GM18505 (cell line): ENCODE measurements at regions not wholly inside any gene's neighbourhood (a gene's known extent, or its start where the extent isn't known, plus 50 kb on each side); places are given as distances from the start of the nearest gene placed in this dataset.

ENCODE experiments used
- ATAC-seq: cut with Tn5 transposase; IDR thresholded peaks from one replicate; pipeline ENCODE4 v1.9.1; 2021; ENCODE audit not compliant: unreplicated experiment
- POLR2A ChIP-seq: IDR thresholded peaks from 4 replicates; pipeline ENCODE4 v1.6.1; 2011; ENCODE audit warnings: borderline replicate concordance; ENCODE audit not compliant: insufficient read depth, insufficient read length; ENCODE audit errors: extremely low read depth

DNA sequence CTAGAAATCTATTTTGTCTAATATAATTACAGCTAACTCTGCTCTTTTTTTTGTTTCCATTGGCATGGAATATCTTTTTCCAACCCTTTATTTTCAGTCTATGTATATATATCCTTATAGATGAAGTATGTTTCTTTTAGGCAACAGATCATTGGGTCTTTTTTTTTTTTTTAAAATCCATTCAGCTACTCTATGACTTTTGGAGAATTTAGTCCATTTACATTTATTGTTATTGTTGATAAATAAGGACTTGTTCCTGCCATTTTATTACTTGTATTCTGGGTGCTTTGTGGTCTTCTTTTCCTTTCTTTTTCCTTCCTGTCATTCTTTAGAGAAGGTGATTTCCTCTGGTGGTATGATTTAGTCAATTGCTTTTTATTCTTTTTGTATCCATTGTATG lies 296.8 kb downstream of the SMARCA2 start:
- no peak for ATAC-seq
- TF ChIP-seq POLR2A = no peak

DNA sequence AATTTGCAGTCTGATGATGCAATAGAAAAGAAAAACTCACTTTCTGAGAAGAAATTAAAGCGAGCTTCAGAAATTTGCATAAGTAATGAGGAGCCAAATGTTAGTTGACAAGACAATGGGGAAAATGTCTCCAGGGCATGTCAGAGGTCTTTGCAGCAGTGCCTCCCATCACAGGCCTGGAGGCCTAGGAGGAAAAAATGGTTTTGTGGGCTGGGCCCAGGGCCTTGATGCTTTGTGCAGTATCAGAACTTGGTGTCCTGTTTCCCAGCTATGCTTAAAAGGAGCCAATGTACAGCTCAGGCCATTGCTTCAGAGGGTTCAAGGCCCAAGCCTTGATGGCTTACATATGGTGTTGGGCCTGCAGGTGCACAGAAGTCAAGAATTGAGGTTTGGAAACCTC lies 298.4 kb downstream of the SMARCA2 start:
- ATAC-seq = no peak
- no peak for TF ChIP-seq POLR2A

DNA sequence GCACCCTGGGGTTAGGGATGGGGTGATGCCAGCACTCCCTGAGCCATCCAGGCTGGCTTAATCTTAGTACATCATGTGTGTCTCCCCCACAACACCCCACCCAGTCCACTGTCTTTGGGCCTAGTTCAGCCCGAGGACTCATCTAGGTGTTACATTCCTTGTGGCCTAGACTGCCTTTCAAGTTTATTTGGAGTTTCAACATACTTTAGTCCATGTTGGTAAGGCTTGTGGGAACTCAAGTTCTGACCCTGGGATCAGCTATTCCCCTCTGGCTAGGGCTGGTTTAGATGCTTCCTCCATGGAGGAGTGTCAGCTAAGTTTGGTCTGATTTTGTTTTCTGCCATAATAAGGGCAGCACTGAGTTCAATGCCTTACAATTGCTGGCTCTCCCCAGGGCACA lies 302.4 kb downstream of the SMARCA2 start:
- ATAC-seq = no peak
- TF ChIP-seq POLR2A = no peak

DNA sequence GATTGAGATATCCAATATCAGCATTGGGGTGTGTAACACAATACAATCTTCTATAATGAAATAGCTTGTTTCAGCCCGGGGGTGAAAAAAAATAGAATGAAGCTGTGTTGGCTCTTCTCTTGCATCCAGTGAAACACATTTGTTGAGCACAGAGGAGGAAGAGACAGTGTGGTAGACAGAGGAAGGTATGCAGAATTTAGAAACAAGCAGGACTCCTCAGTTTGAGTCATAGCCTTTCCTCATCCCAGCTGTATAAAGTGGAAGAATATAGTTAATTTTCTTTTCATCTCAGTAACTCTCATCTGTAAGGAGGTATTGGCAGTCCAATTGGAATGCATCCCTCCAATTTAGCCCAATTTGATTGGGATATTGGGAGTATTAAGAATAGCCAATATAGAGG lies 302.2 kb upstream of the VLDLR start:
- ATAC-seq = no peak
- no peak for TF ChIP-seq POLR2A

DNA sequence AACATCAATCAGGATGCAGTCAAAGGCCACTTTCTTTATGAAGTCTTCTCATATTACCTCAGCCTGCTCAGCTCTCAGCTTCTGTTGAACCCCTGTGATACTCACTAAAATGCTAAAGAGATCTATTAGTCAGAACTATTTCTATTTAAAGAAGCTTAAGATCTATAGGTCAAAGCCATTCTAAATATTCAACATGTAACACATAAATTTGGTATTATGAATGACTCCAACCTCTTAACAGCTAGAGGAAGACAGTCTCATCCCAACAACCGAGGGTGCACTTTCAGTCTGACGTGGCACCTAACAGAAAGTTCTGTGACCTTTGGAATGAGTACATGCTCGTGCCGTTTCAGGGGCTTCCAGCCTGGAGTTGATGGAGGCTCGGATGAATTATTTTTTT lies 301.5 kb upstream of the VLDLR start:
- no peak for TF ChIP-seq POLR2A
- no peak for ATAC-seq

DNA sequence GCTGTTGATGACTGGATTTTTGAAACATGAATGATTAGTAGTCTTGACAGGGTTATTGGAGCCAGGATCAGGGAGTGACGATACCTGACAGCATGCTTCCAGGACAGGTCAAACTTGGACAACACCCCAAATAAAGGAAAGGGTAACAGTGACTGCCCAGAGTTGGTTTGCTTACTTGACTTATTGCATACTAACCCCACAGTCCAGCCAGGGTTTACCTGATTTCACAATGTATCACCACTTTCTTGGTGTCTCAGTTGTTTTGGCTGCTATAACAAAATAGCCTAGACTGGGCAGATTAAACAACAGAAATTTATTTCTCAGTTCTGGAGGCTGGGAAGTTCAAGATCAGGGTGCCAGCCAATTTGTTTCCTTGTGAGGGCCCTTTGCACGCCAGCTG lies 301.0 kb upstream of the VLDLR start:
- no peak for TF ChIP-seq POLR2A
- ATAC-seq = no peak

DNA sequence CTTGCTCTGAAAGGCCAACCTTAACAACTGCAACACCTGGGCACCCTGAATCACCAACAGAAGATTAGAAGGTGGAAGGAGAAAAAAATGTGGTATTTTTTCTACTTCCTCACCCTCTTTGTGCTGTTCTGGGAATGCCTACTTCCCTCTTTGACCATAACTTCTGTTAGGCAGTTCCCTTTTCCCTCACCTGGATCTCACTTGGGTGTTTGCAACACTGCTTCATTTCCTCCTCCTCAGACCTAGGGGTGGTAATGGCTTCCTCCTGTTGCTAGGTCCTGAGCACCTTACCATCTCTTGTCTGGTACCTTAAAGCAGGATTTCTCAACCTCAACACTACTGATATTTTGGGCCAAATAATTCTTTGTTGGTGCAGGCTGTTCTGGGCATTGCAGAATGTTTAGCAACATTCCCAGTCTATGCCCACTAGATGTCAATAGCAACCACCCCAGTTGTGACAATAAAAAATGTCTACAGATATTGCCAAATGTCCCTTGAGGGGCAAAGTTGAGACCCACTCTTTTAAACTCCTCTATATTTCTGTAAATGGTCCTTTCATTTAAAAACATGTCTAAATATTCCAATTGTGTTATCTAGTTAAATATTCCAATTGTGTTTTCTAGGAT lies 300.0 kb upstream of the VLDLR start:
- TF ChIP-seq POLR2A = no peak
- no peak for ATAC-seq

DNA sequence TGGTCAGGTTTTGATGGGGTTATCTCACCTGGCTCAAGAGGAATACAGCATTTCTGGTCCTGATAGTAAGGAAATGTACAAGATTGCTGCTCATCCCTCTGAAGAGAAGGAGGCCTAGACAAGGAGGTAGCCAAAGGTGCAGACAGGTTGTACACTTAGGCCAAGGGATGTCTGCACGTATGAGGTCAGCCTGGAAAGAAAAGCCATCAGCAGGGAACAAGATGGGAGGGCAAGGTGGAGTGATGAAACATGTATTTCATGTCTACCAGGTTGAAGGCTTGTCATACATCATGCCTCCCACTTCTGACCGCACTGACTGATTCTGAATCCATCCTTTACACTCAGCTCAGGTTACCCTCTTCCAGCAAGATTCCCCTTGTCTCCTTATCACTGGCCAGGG lies 296.8 kb upstream of the VLDLR start:
- TF ChIP-seq POLR2A = no peak
- no peak for ATAC-seq

DNA sequence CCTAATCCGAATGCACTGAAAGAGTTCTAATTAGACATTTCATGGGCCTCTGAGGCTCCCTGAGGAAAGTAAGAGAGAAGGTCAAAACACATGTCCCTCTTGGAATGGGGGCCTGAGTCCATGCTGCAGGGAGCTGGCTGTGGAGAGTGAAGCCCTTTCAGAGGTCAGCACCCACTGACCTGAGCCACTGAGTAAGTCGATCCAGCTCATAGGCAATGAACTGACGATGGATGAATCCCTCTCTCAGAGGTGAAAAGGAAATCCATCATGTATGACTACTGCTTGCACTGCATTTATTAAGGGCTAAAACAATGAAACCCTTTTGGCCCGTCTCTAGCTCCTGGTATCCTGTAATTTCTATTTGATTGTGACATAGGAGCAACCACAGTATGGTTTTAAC lies 288.9 kb upstream of the VLDLR start:
- TF ChIP-seq POLR2A = no peak
- no peak for ATAC-seq

DNA sequence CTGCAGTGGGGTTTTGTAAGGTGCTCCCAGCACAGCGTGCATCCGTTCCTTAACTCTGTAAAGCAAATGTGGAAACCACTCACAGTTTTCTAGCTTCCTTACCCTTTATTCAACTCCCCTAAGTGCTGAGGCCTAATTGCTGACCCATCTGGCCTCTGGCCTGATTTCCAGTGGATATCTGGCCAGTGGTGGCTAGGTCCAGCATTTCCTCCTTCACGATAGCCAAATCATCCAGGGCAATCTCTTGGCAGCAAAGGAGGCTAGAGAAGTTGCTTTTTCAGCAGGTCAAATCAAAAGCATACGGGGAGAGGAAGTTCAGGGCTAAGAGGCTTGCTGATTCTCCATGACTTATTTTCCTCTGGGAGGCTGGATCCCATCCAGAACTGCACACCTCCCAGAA lies 286.3 kb upstream of the VLDLR start:
- ATAC-seq = no peak
- no peak for TF ChIP-seq POLR2A

DNA sequence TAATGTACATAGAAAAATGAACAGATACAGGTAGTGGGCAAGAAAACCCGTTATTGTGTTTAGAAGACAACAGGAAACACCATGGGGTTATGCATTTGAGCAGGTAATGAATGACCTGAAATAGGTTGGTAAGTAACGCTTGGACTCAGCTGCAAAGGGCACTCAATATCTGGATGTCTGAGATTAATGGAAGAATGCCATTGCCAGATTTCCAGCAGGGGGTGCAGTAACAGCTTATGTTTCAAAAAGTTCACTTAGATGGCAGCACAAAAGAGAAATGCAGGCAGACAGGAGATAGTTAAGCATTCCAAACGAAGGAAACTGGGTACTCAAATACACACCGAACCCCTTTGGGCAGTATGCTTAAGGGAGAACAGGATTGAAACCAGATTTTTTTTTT lies 285.5 kb upstream of the VLDLR start:
- ATAC-seq = no peak

DNA sequence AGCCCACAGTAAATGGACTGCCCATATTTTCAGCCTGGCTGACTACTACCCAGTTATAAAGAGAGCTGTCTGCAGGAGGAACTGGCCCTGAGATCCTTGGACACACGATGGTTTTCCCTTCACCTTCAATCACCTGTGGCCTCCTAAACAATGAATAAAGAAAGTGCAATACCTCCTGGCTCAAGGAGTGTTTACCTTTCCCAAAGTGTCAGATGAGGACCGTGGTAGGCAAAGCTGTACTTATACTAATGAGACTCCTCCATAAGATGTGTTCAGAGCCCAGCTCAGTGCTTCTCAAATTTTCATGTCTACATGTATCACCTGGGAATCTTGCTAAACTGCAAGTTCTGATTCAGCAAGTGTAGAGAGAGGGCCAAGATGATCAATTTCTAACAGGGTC lies 284.5 kb upstream of the VLDLR start:
- TF ChIP-seq POLR2A = no peak
- no peak for ATAC-seq

More for the DNA sequence above, 285.5 kb upstream of the VLDLR start:
- no peak for TF ChIP-seq POLR2A

DNA sequence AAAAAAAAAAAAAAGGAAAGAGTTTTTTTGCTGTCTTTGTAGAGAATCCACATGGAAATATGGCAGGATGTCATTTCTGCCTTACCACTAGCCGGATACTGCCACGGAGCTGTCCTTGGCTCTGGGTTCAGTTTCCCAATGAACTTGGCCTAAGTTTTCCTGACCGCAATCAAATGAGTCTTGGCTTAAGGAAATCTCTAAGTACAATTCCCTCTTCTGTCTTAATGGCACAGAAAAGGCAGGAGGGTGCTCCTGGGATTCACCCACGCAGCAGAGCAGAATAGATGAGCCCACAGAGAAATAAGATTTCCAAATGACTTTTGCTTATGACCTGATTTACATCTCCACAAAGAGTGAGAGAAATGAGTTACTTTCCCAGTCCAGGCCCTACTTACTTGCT lies 284.0 kb upstream of the VLDLR start:
- ATAC-seq = no peak
- no peak for TF ChIP-seq POLR2A

DNA sequence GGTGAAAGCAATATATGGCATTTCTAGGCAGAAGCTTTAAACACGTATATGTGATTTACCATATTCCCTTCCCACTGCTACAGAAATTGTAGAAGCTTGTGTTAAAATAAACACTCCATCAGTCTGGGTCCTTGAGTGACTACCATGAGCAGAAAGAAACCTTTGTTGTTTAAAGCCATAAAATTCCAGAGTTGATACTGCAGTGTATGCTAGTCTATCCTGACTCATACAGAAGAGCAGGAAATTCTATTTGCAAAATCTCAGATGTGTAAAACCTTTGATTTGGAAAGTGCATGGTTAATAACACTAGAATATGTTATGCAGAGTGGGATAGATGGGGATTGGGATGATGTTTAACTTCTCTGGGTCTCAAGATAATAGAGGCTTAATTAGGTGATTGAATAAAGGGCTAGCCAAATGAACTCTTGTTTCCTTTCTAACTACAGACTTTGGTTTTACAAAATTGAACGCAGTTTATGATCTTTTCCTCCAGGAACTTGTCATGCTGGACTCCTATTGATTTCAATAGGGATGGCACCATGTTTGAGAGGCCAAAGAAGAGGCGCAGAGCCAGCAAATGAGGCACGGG lies 282.7 kb upstream of the VLDLR start:
- no peak for TF ChIP-seq POLR2A
- no peak for ATAC-seq

DNA sequence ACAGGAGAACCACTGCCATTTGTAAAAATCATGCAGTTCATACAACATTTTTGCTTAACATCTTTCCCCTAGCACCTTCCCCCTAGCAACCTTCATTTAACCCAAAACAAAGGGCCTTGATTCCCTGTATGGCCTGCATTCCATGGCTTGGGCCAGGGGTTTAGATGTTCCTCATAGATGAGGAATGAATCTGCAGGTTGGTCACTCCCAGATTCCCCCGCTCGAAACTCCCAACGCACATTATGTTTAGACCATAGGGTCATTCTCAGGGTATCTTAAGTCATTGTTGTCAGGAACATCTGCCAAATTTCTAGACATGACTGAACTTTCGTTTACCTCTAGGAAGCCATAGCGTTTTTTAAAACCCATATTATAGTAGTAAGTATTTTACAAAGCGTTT lies 282.2 kb upstream of the VLDLR start:
- no peak for TF ChIP-seq POLR2A
- ATAC-seq = no peak
